ENCODE measurements at regions not wholly inside any gene's neighbourhood (a gene's known extent, or its start where the extent isn't known, plus 50 kb on each side); places are given as distances from the start of the nearest gene placed in this dataset.

- H3K27me3 ChIP-seq (ENCODE audit: control insufficient read depth in 1 of 2, insufficient read depth in 2 of 2, low read length in 2 of 2) = peaks cover 0 to 1% of the 10 kb centered on the region in 2 experiments; a peak in 1 of 5 replicates
- FAIRE-seq = no peak
- intact Hi-C loops (cut with micrococcal nuclease; ENCODE audit: unreplicated experiment) = no loop called here
- no peaks in the 10 kb centered on the region for H3K36me3 ChIP-seq (replicated peaks in 1 of 2; ENCODE audit: control insufficient read depth in 1 of 2, insufficient read depth in 2 of 2, low read length in 2 of 2)
- no peaks in the 10 kb centered on the region for H4K20me1 ChIP-seq (ENCODE audit: insufficient read depth, low read length)
- H3K27ac ChIP-seq (ENCODE audit: extremely low read length, insufficient read depth, low read length) = no peak overlapping the region
- no peak overlapping the region for H2AFZ ChIP-seq (ENCODE audit: low read length)
- in situ Hi-C loops (cut with HindIII; ENCODE audit: extremely low pct_ligation_motif_present, low pct_unique_long_range_greater_than_20kb) = no loop called here
- no peaks in the 10 kb centered on the region for H3K9me3 ChIP-seq (ENCODE audit: low read length)
- no peaks in the 10 kb centered on the region for H3K4me1 ChIP-seq (ENCODE audit: insufficient read depth, low read length)
- ChIA-PET CTCF (ENCODE audit: low intra/inter-chr PET ratio, low total read pairs) (no interaction called here), POLR2A (no interaction called here)
- no peak for DNase-seq (ENCODE audit: low spot score)
- no peak overlapping the region for H3K9ac ChIP-seq (ENCODE audit: insufficient read depth, low read depth, low read length)
- no peak overlapping the region for H3K4me2 ChIP-seq (ENCODE audit: low read depth, low read length)
- no peak overlapping the region for H3K4me3 ChIP-seq (replicated peaks in 1 of 3; ENCODE audit: insufficient read depth in 1 of 3, low read depth in 2 of 3, low read length in 3 of 3)
- no peaks in the 10 kb centered on the region for H3K79me2 ChIP-seq (ENCODE audit: insufficient read depth, low read length)
- ATAC-seq = no peak
- WGBS (ENCODE audit: low lambda C conversion rate) = 41% methylated on average over 1 of the region's 1 CpG
- no peak for TF ChIP-seq ZNF710 (CRISPR knock-in tag; IDR thresholded peaks at IDR 0.05; ENCODE audit: borderline replicate concordance)
- TF ChIP-seq KDM4B (CRISPR knock-in tag; IDR thresholded peaks at IDR 0.05) = no peak
- no peak for TF ChIP-seq ZNF512B (CRISPR knock-in tag; IDR thresholded peaks at IDR 0.05; ENCODE audit: borderline replicate concordance)
- TF ChIP-seq NPAS2 (CRISPR knock-in tag; IDR thresholded peaks at IDR 0.05; ENCODE audit: borderline replicate concordance) = no peak
- no peak for TF ChIP-seq ZNF335 (CRISPR knock-in tag; IDR thresholded peaks at IDR 0.05)
- no peak for TF ChIP-seq ZNF788 (CRISPR knock-in tag; IDR thresholded peaks at IDR 0.05; ENCODE audit: borderline replicate concordance)
- TF ChIP-seq ARID5B (CRISPR knock-in tag; IDR thresholded peaks at IDR 0.05) = no peak
- no peak for TF ChIP-seq TFE3 (CRISPR knock-in tag; IDR thresholded peaks at IDR 0.05)
- no peak for TF ChIP-seq GTF2F1 (IDR thresholded peaks at IDR 0.05; ENCODE audit: low read length)
- BruUV-seq (replicated peaks) = no TSS peak
Observed at GRCh38 chr11:115974703-115975102, 470.5 kb upstream of the CADM1 start.

Measured in HepG2 (cell line).